ENCODE measurements at regions not wholly inside any gene's neighbourhood (a gene's known extent, or its start where the extent isn't known, plus 50 kb on each side); places are given as distances from the start of the nearest gene placed in this dataset.

DNA sequence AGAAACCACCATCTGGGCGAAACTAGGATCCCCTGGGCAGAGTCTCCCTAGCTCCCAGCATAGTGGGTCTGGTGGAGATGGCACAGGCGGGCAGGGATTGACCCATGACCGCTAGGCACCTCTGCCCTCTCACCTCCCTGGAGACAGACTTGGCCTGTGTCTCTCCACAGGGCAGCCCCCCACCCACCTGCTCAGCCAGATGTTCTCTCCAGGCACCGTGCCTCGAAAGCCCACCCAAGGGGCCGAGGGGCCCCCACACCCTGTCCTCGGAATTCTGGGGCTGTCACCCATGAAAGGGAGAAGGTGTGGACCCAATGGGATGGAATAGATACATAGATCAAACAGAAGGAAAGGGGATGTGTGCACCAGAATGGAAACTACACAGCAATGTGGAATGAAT lies 229.1 kb upstream of the RTL1 start:
- TF ChIP-seq POLR2AphosphoS5 (IDR thresholded peaks at IDR 0.05; ENCODE audit: low read depth, low read length), result no peak
- TF ChIP-seq SIN3A (IDR thresholded peaks at IDR 0.05; ENCODE audit: borderline replicate concordance, insufficient read depth, low read length), result no peak
- TF ChIP-seq TAF1 (IDR thresholded peaks at IDR 0.05; ENCODE audit: borderline replicate concordance, insufficient read depth, low read length), result no peak

Measured in PFSK-1 (cell line).